NT2/D1 (cell line): ENCODE measurements at regions not wholly inside any gene's neighbourhood (a gene's known extent, or its start where the extent isn't known, plus 50 kb on each side); places are given as distances from the start of the nearest gene placed in this dataset.

Source experiments
- SUZ12 ChIP-seq: IDR thresholded peaks from 2 replicates; pipeline ENCODE4 v1.6.1; 2011; ENCODE audit not compliant: insufficient read length, insufficient read depth; ENCODE audit errors: extremely low read depth
- YY1 ChIP-seq: IDR thresholded peaks from 2 replicates; pipeline ENCODE4 v1.6.1; 2011; ENCODE audit not compliant: insufficient read length, insufficient read depth

DNA sequence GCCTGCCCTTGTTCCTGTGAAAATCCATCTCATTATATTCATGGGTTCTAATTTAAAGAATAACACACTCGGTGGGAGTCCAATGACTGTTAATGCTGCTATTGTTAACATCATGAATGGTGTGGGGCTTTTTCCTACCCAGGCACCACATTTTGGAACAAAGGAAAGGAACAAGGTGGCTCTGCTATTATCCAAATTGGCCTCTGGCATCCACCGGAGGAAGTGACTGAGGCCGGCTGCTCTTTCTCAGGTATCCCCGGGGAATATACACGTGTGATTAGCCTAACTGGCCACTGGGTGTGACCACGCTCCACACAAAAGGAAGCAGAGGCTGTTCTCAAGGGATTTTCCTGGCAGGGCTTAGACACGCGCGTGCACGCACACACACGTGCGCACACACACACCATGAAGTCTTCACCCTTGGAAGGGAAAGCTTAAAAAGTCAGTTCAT is 601.2 kb upstream of the ARID1B start:
- no peak for TF ChIP-seq YY1
- TF ChIP-seq SUZ12 = no peak
